RCC 7860 (cell line): ENCODE measurements at regions not wholly inside any gene's neighbourhood (a gene's known extent, or its start where the extent isn't known, plus 50 kb on each side); places are given as distances from the start of the nearest gene placed in this dataset.
"Not testable (repeated sequence)": the region's sequence is repeated elsewhere in the genome, so short reads cannot be mapped to it uniquely, and the experiment has no call there.

ENCODE experiments used
- DNase-seq: peaks from one replicate; pipeline ENCODE4 v3.0.0-alpha.2; 2015; ENCODE audit warnings: low spot score
- FAIRE-seq: peaks from 2 replicates; lab custom pipeline; 2012; peaks lifted over from hg19 to GRCh38; lab: Jason Lieb, UNC

GRCh38 chr20:16861708-16862107, 113.5 kb downstream of the OTOR start:
- DNase-seq (no peak), FAIRE-seq (no peak)

GRCh38 chr20:16863303-16863702, 115.1 kb downstream of the OTOR start:
- FAIRE-seq (no peak), DNase-seq (no peak)

GRCh38 chr20:16864069-16864468, 115.9 kb downstream of the OTOR start:
- peak; percentile 54 for DNase-seq
- no peak for FAIRE-seq

GRCh38 chr20:16864963-16865362, 116.8 kb downstream of the OTOR start:
- no peak for FAIRE-seq
- no peak for DNase-seq

- FAIRE-seq: no peak
- no peak for DNase-seq
Measured at GRCh38 chr20:16865406-16865805, 117.2 kb downstream of the OTOR start.

GRCh38 chr20:16873124-16873523, 125.0 kb downstream of the OTOR start:
- not testable (repeated sequence) for DNase-seq, FAIRE-seq

- no peak for DNase-seq
- FAIRE-seq: no peak
Measured at GRCh38 chr20:16877053-16877554, 128.9 kb downstream of the OTOR start.

GRCh38 chr20:16885746-16886145, 137.6 kb downstream of the OTOR start:
- DNase-seq (no peak), FAIRE-seq (no peak)

- FAIRE-seq (no peak), DNase-seq (no peak)
Measured at GRCh38 chr20:16898433-16898832, 150.3 kb downstream of the OTOR start.

- FAIRE-seq (no peak), DNase-seq (no peak)
Measured at GRCh38 chr20:16902662-16903061, 154.5 kb downstream of the OTOR start.

- DNase-seq: no peak
- no peak for FAIRE-seq
Measured at GRCh38 chr20:16904751-16905150, 156.6 kb downstream of the OTOR start.

GRCh38 chr20:16914277-16914676, 166.1 kb downstream of the OTOR start:
- FAIRE-seq: no peak
- no peak for DNase-seq

- DNase-seq (no peak), FAIRE-seq (no peak)
Measured at GRCh38 chr20:16916165-16916564, 168.0 kb downstream of the OTOR start.

GRCh38 chr20:16917636-16918035, 169.5 kb downstream of the OTOR start:
- DNase-seq (no peak), FAIRE-seq (no peak)

GRCh38 chr20:16918366-16918765, 170.2 kb downstream of the OTOR start:
- DNase-seq (no peak), FAIRE-seq (no peak)

GRCh38 chr20:16919841-16920240, 171.7 kb downstream of the OTOR start:
- FAIRE-seq (no peak), DNase-seq (no peak)

- FAIRE-seq (no peak), DNase-seq (no peak)
Measured at GRCh38 chr20:16922834-16923233, 174.7 kb downstream of the OTOR start.

- FAIRE-seq: no peak
- no peak for DNase-seq
Measured at GRCh38 chr20:16926626-16927430, 178.7 kb downstream of the OTOR start.

- FAIRE-seq (no peak), DNase-seq (no peak)
Measured at GRCh38 chr20:16929756-16930155, 181.6 kb downstream of the OTOR start.

- no peak for DNase-seq
- no peak for FAIRE-seq
Measured at GRCh38 chr20:16930656-16931055, 182.5 kb downstream of the OTOR start.

GRCh38 chr20:16939051-16939450, 190.9 kb downstream of the OTOR start:
- no peak for FAIRE-seq
- no peak for DNase-seq

- no peak for FAIRE-seq
Measured at GRCh38 chr20:16940701-16941100, 192.5 kb downstream of the OTOR start.

GRCh38 chr20:16942051-16942450, 193.9 kb downstream of the OTOR start:
- FAIRE-seq (no peak), DNase-seq (no peak)

More at GRCh38 chr20:16940701-16941100, 192.5 kb downstream of the OTOR start:
- no peak for DNase-seq
